Smooth muscle cell (in vitro differentiated cells): ENCODE measurements at regions not wholly inside any gene's neighbourhood (a gene's known extent, or its start where the extent isn't known, plus 50 kb on each side); places are given as distances from the start of the nearest gene placed in this dataset.

ENCODE experiments used
- DNase-seq: peaks from one replicate; lab custom pipeline; 2025; ENCODE audit not compliant: unreplicated experiment; lab: John Stamatoyannopoulos, UW
- H2AFZ ChIP-seq: fragments of 200-600 bp; sonication (generic); 2 replicates; pipeline ENCODE4 v1.6.0; 2016; ENCODE audit warnings: antibody characterized with exemption, low read depth, mild to moderate bottlenecking
- H3F3A ChIP-seq: fragments of 200-600 bp; sonication (generic); 2 replicates; pipeline ENCODE4 v1.6.0; 2017; ENCODE audit warnings: antibody characterized with exemption, low read depth
- H3K27ac ChIP-seq: fragments of 200-600 bp; sonication (generic); 2 replicates; pipeline ENCODE4 v1.5.1; 2016; ENCODE audit warnings: low read depth, mild to moderate bottlenecking
- H3K27me3 ChIP-seq: fragments of 200-600 bp; sonication (generic); 2 replicates; pipeline ENCODE4 v1.6.1; 2016; ENCODE audit warnings: low read depth, mild to moderate bottlenecking
- H3K36me3 ChIP-seq: fragments of 200-600 bp; sonication (generic); 2 replicates; pipeline ENCODE4 v1.5.1; 2016; ENCODE audit warnings: low read depth
- H3K4me1 ChIP-seq: fragments of 200-600 bp; sonication (generic); 2 replicates; pipeline ENCODE4 v1.5.1; 2016; ENCODE audit warnings: low read depth
- H3K4me2 ChIP-seq: fragments of 200-600 bp; sonication (generic); 2 replicates; pipeline ENCODE4 v1.6.0; 2016; ENCODE audit warnings: mild to moderate bottlenecking
- H3K4me3 ChIP-seq: fragments of 200-600 bp; sonication (generic); 2 replicates; pipeline ENCODE4 v1.5.1; 2016; ENCODE audit warnings: mild to moderate bottlenecking
- H3K79me2 ChIP-seq: fragments of 200-600 bp; sonication (generic); 2 replicates; pipeline ENCODE4 v1.6.0; 2016; ENCODE audit warnings: low read depth, mild to moderate bottlenecking
- H3K9ac ChIP-seq: fragments of 200-600 bp; sonication (generic); 2 replicates; pipeline ENCODE4 v1.6.0; 2016; ENCODE audit warnings: low read depth
- H3K9me3 ChIP-seq: fragments of 200-600 bp; sonication (generic); replicated peaks from 2 replicates; pipeline ENCODE4 v1.5.1; 2016; ENCODE audit warnings: low read depth
- H4K20me1 ChIP-seq: fragments of 200-600 bp; sonication (generic); 2 replicates; pipeline ENCODE4 v1.6.0; 2016; ENCODE audit warnings: low read depth
- CTCF ChIP-seq: fragments of 200-600 bp; sonication (generic); IDR thresholded peaks from 2 replicates; pipeline ENCODE4 v1.5.1; 2017; ENCODE audit warnings: borderline replicate concordance, mild to moderate bottlenecking, antibody characterized with exemption; ENCODE audit not compliant: insufficient read depth, poor library complexity, severe bottlenecking
- WGBS: methylation state at CpG from one replicate; pipeline ENCODE4 v1.1.7; 2016; ENCODE audit warnings: low lambda C conversion rate; 5-methylcytosine and 5-hydroxymethylcytosine counted together

GRCh38 chr3:139870000-139870675, 64.8 kb upstream of the CLSTN2 start:
- H3K4me1 ChIP-seq, result no peaks in the 10 kb centered on the region
- no peak overlapping the region for H3K4me3 ChIP-seq
- no peak overlapping the region for H3K4me2 ChIP-seq
- TF ChIP-seq CTCF, result no peak
- H3F3A ChIP-seq, result no peaks in the 10 kb centered on the region
- no peaks in the 10 kb centered on the region for H4K20me1 ChIP-seq
- H3K27ac ChIP-seq, result no peak overlapping the region
- no peaks in the 10 kb centered on the region for H3K36me3 ChIP-seq
- no peaks in the 10 kb centered on the region for H3K9me3 ChIP-seq
- peaks cover 9% of the 10 kb centered on the region for H3K27me3 ChIP-seq
- no peak for DNase-seq
- 74% methylated on average over 2 of the region's 2 CpGs for WGBS
- no peak overlapping the region for H3K9ac ChIP-seq
- no peaks in the 10 kb centered on the region for H3K79me2 ChIP-seq
- no peak overlapping the region for H2AFZ ChIP-seq

GRCh38 chr3:139868773-139869172, 66.2 kb upstream of the CLSTN2 start:
- Histone ChIP-seq H2AFZ (no peak overlapping the region), H3K36me3 (no peaks in the 10 kb centered on the region)
- WGBS, result 99% methylated on average over 2 of the region's 2 CpGs

GRCh38 chr3:139848660-139849059, 86.3 kb upstream of the CLSTN2 start:
- 51% methylated on average over 3 of the region's 3 CpGs for WGBS
- no peak for TF ChIP-seq CTCF
- H3F3A ChIP-seq, result no peaks in the 10 kb centered on the region

More at GRCh38 chr3:139868773-139869172, 66.2 kb upstream of the CLSTN2 start:
- Histone ChIP-seq H3F3A (no peaks in the 10 kb centered on the region), H3K27ac (no peak overlapping the region), H3K9me3 (no peaks in the 10 kb centered on the region), H3K79me2 (no peaks in the 10 kb centered on the region), H3K9ac (no peak overlapping the region), H3K4me3 (no peak overlapping the region), H3K4me1 (no peaks in the 10 kb centered on the region), H3K4me2 (no peak overlapping the region), H4K20me1 (no peaks in the 10 kb centered on the region), H3K27me3 (peaks cover 9% of the 10 kb centered on the region)
- DNase-seq, result no peak
- TF ChIP-seq CTCF, result no peak

GRCh38 chr3:139846729-139847128, 88.3 kb upstream of the CLSTN2 start:
- Histone ChIP-seq H3K4me2 (no peak overlapping the region), H3K36me3 (no peaks in the 10 kb centered on the region), H4K20me1 (no peaks in the 10 kb centered on the region), H3F3A (no peaks in the 10 kb centered on the region), H3K27ac (no peak overlapping the region), H3K79me2 (no peaks in the 10 kb centered on the region), H2AFZ (no peak overlapping the region), H3K4me3 (no peak overlapping the region), H3K9me3 (no peaks in the 10 kb centered on the region), H3K27me3 (no peaks in the 10 kb centered on the region), H3K9ac (no peak overlapping the region), H3K4me1 (no peaks in the 10 kb centered on the region)
- no peak for TF ChIP-seq CTCF
- WGBS, result 90% methylated on average over 1 of the region's 1 CpG
- DNase-seq, result no peak

More at GRCh38 chr3:139848660-139849059, 86.3 kb upstream of the CLSTN2 start:
- H4K20me1 ChIP-seq, result no peaks in the 10 kb centered on the region
- no peaks in the 10 kb centered on the region for H3K27me3 ChIP-seq
- H3K4me1 ChIP-seq, result no peaks in the 10 kb centered on the region
- H3K9me3 ChIP-seq, result peaks cover 1% of the 10 kb centered on the region
- no peak overlapping the region for H3K4me2 ChIP-seq
- H3K79me2 ChIP-seq, result no peaks in the 10 kb centered on the region
- H3K27ac ChIP-seq, result no peak overlapping the region
- H2AFZ ChIP-seq, result no peak overlapping the region
- H3K4me3 ChIP-seq, result no peak overlapping the region
- no peak overlapping the region for H3K9ac ChIP-seq
- DNase-seq, result no peak
- no peaks in the 10 kb centered on the region for H3K36me3 ChIP-seq
